Germinal center (tissue), 1 donor: ENCODE measurements at regions not wholly inside any gene's neighbourhood (a gene's known extent, or its start where the extent isn't known, plus 50 kb on each side); places are given as distances from the start of the nearest gene placed in this dataset.

ENCODE experiments used
- DNase-seq: peaks from one replicate; pipeline ENCODE4 v3.0.0; 2012; ENCODE audit warnings: mixed read lengths, low spot score

- DNase-seq, result no peak
Observed at GRCh38 chr3:144079634-144080033, 108.0 kb downstream of the DIPK2A start.

GRCh38 chr3:144084929-144085328 lies 113.3 kb downstream of the DIPK2A start:
- DNase-seq, result no peak

- DNase-seq, result no peak
Observed at GRCh38 chr3:144085964-144086363, 114.3 kb downstream of the DIPK2A start.

- no peak for DNase-seq
Observed at GRCh38 chr3:144096016-144096415, 124.4 kb downstream of the DIPK2A start.

- DNase-seq, result no peak
Observed at GRCh38 chr3:144097163-144097562, 125.5 kb downstream of the DIPK2A start.

- DNase-seq, result no peak
Observed at GRCh38 chr3:144098691-144099090, 127.1 kb downstream of the DIPK2A start.

- no peak for DNase-seq
Observed at GRCh38 chr3:144102421-144102820, 130.8 kb downstream of the DIPK2A start.

GRCh38 chr3:144104186-144104585 lies 132.6 kb downstream of the DIPK2A start:
- no peak for DNase-seq

GRCh38 chr3:144104679-144105078 lies 133.1 kb downstream of the DIPK2A start:
- no peak for DNase-seq

GRCh38 chr3:144105542-144105941 lies 133.9 kb downstream of the DIPK2A start:
- no peak for DNase-seq

GRCh38 chr3:144106970-144107369 lies 135.3 kb downstream of the DIPK2A start:
- no peak for DNase-seq

- DNase-seq, result no peak
Observed at GRCh38 chr3:144107923-144108322, 136.3 kb downstream of the DIPK2A start.

GRCh38 chr3:144109944-144110343 lies 138.3 kb downstream of the DIPK2A start:
- no peak for DNase-seq

- no peak for DNase-seq
Observed at GRCh38 chr3:144112036-144112435, 140.4 kb downstream of the DIPK2A start.

- no peak for DNase-seq
Observed at GRCh38 chr3:144112437-144112836, 140.8 kb downstream of the DIPK2A start.

GRCh38 chr3:144114767-144115166 lies 143.1 kb downstream of the DIPK2A start:
- DNase-seq, result no peak

GRCh38 chr3:144119633-144120032 lies 148.0 kb downstream of the DIPK2A start:
- DNase-seq, result no peak

- DNase-seq, result no peak
Observed at GRCh38 chr3:144121661-144122060, 150.0 kb downstream of the DIPK2A start.

GRCh38 chr3:144127014-144127413 lies 155.4 kb downstream of the DIPK2A start:
- DNase-seq, result no peak

- DNase-seq, result no peak
Observed at GRCh38 chr3:144127700-144128099, 156.1 kb downstream of the DIPK2A start.

GRCh38 chr3:144128108-144128892 lies 156.7 kb downstream of the DIPK2A start:
- DNase-seq, result no peak

GRCh38 chr3:144129536-144130214 lies 158.1 kb downstream of the DIPK2A start:
- DNase-seq, result no peak

- no peak for DNase-seq
Observed at GRCh38 chr3:144141074-144141473, 169.5 kb downstream of the DIPK2A start.

- no peak for DNase-seq
Observed at GRCh38 chr3:144141496-144141895, 169.9 kb downstream of the DIPK2A start.
